ENCODE measurements at regions not wholly inside any gene's neighbourhood (a gene's known extent, or its start where the extent isn't known, plus 50 kb on each side); places are given as distances from the start of the nearest gene placed in this dataset.

DNA sequence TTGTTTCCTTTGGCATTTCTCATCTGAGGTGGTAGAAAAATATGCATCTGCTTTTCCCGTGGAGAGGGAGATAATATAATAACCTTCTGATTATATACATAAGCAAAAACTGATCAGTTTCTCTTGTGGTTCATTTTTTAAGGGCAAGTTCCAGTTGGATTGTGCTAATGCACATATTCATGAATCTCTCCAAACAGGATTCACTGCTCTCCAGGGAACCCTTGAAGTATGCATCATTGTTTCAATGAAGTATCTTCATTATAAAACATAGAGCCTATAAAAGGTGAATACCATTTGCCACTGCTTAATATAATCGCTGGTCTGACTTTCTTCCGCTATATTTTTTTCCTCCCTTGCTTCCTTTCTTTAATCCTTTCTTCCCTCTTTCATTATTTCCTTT lies 384.7 kb downstream of the FIGN start:
- H3K9me3 ChIP-seq = no peaks in the 10 kb centered on the region
- H3K36me3 ChIP-seq = no peaks in the 10 kb centered on the region
- 88 to 89% methylated on average over 3 of the region's 3 CpGs for WGBS, 2 donors
- DNase-seq = no peak
- no peak overlapping the region for H3K4me3 ChIP-seq
- no peaks in the 10 kb centered on the region for H3K27me3 ChIP-seq
- no peak overlapping the region for H3K27ac ChIP-seq
- intact Hi-C loops (cut with DNase I) = no loop called here
- TF ChIP-seq CTCF (IDR thresholded peaks at IDR 0.05) (no peak), POLR2A (IDR thresholded peaks at IDR 0.05) (no peak)
- H3K4me1 ChIP-seq = peaks cover 0 to 11% (median 7%) of the 10 kb centered on the region in 3 donors

DNA sequence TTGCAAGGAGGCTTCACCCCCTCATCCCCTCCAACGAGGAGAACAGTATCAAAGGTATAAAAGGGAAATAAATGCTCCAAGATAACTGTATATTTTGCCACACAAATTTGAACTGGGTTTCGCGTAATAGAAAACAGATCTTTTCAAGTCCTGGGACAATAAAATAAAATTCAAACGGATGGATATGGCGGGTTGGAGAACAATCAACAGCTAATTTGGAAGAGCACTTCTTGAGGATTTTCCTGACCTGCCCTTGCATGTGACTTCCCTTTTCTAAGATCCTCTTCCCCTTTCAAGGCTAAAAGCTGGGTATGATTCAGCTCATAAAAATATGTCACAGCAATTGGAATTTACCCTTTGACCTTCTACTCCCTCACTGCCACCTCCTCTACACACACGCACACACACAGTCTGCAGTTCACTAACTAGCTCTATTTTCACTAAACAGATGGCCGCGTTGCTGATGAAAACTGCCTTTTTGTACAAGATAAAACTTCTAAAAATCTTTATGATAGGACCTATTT lies 386.9 kb downstream of the FIGN start:
- Histone ChIP-seq H3K27ac (peak overlapping the region; percentile 15 to 75 (median 60)), H3K27me3 (no peaks in the 10 kb centered on the region), H3K4me3 (peak overlapping the region in 3 of 4 donors; percentile 35 to 58 (median 40)), H3K9me3 (no peaks in the 10 kb centered on the region), H3K4me1 (peaks cover 0 to 11% (median 7%) of the 10 kb centered on the region in 3 donors), H3K36me3 (no peaks in the 10 kb centered on the region)
- no peak for DNase-seq
- intact Hi-C loops (cut with DNase I) = no loop called here
- WGBS, 2 donors = 73 to 77% methylated on average over 8 of the region's 8 CpGs
- no peak for TF ChIP-seq CTCF (IDR thresholded peaks at IDR 0.05)
- no peak for TF ChIP-seq POLR2A (IDR thresholded peaks at IDR 0.05)

GRCh38 chr2:163347982-163348856 lies 387.6 kb downstream of the FIGN start:
- Histone ChIP-seq H3K27me3 (no peaks in the 10 kb centered on the region), H3K9me3 (no peaks in the 10 kb centered on the region), H3K4me3 (peak overlapping the region; percentile 12 to 58 (median 38)), H3K36me3 (no peaks in the 10 kb centered on the region), H3K4me1 (peaks cover 0 to 11% (median 7%) of the 10 kb centered on the region in 3 donors), H3K27ac (peak overlapping the region; percentile 15 to 75 (median 60))
- DNase-seq = no peak
- 24 to 27% methylated on average over 18 to 32 of the region's 46 CpGs for WGBS, 2 donors
- intact Hi-C loops (cut with DNase I) = no loop called here
- no peak for TF ChIP-seq CTCF (IDR thresholded peaks at IDR 0.05)
- TF ChIP-seq POLR2A (IDR thresholded peaks at IDR 0.05) = no peak

DNA sequence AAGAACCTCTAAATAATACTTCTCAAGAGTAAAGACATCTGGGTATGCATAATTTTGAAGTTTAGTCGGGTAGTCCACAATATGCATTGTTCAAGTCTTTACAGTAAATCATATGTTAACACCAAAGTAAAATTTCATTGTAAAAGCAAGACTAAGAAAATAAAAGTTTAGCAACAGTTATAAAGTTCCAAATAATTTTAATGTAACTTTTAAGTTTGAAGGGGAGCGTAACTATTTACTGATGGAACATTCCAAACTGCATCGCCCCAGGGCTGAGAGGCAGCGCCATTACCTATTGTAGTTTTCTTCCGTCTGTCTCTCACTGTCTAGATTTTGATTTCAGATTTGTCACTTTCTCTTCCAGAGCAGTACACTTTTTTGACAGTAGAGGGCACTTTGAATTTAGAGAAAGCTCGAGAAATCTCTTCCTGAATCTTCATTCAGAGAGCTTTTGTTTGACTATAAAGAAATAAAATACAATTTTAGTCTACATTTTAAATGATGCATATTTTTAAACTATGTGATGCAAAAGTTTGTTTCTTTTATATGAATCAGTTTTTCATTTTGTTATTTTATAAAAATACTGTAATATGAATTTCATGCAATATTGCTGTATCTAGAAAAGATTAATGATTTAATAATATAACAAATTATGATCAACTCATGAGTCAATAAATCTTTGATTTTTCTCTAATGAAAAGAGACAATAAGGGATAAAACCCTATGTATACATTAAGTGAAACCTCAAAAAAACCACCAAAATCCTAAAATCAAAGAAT lies 389.8 kb downstream of the FIGN start:
- no peak overlapping the region for H3K27ac ChIP-seq
- 2 to 9% methylated on average over 6 of the region's 6 CpGs for WGBS, 2 donors
- no peaks in the 10 kb centered on the region for H3K27me3 ChIP-seq
- peak; percentile 25 to 74 (median 64) for TF ChIP-seq CTCF (IDR thresholded peaks at IDR 0.05)
- TF ChIP-seq POLR2A (IDR thresholded peaks at IDR 0.05) = no peak
- H3K9me3 ChIP-seq = no peaks in the 10 kb centered on the region
- intact Hi-C loops (cut with DNase I) = no loop called here
- H3K36me3 ChIP-seq = no peaks in the 10 kb centered on the region
- no peak overlapping the region for H3K4me3 ChIP-seq
- peaks cover 0 to 11% (median 7%) of the 10 kb centered on the region in 3 donors for H3K4me1 ChIP-seq
- DNase-seq = no peak

GRCh38 chr2:163343316-163343715 lies 392.5 kb downstream of the FIGN start:
- TF ChIP-seq CTCF (IDR thresholded peaks at IDR 0.05) = no peak
- no peak for TF ChIP-seq POLR2A (IDR thresholded peaks at IDR 0.05)
- WGBS, 2 donors = 83 to 89% methylated on average over 7 of the region's 7 CpGs
- intact Hi-C loops (cut with DNase I) = no loop called here
- Histone ChIP-seq H3K4me3 (no peak overlapping the region), H3K27ac (no peak overlapping the region), H3K9me3 (no peaks in the 10 kb centered on the region), H3K27me3 (no peaks in the 10 kb centered on the region), H3K4me1 (peaks cover 0 to 6% (median 1%) of the 10 kb centered on the region in 3 donors), H3K36me3 (no peaks in the 10 kb centered on the region)
- DNase-seq = no peak

Data from esophagus squamous epithelium (tissue), 5 donors.